ENCODE measurements at regions not wholly inside any gene's neighbourhood (a gene's known extent, or its start where the extent isn't known, plus 50 kb on each side); places are given as distances from the start of the nearest gene placed in this dataset.

DNA sequence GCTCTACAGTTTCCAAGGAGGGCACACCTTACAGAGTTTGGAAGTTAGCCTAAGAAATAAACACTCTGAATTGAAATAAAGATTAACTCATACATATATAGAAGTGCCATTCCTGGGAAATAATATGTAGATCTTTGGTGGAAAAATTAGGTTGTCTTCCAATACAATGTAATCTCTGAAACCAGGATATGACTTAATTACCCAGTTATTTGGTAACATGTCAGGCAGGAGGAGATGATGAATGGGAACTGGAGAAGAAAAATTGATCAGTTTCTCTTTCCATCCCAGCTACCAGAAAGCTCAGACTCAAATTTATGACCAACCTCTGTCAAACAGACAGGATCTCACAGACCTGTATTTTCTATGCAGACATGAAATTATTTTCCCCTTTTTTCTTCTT, 215.2 kb upstream of the SNX2 start:
- Histone ChIP-seq H3K4me3 (ENCODE audit: low read length) (no peak overlapping the region), H4K20me1 (ENCODE audit: insufficient read depth) (no peaks in the 10 kb centered on the region), H3K4me2 (ENCODE audit: low read length) (no peak overlapping the region), H3K27me3 (ENCODE audit: insufficient read depth, low read depth, low read length) (no peaks in the 10 kb centered on the region), H3K36me3 (ENCODE audit: insufficient read depth, low read length) (no peaks in the 10 kb centered on the region), H3K9me3 (ENCODE audit: low read length) (no peaks in the 10 kb centered on the region), H3K79me2 (replicated peaks; ENCODE audit: insufficient read depth, low read length) (no peaks in the 10 kb centered on the region), H3K27ac (ENCODE audit: low read length) (no peak overlapping the region), H2AFZ (ENCODE audit: low read depth, low read length) (no peak overlapping the region), H3F3A (ENCODE audit: insufficient read depth, low read length, poor library complexity, severe bottlenecking) (no peaks in the 10 kb centered on the region), H3K9ac (ENCODE audit: low read length) (no peak overlapping the region), H3K9me2 (ENCODE audit: insufficient read depth, low read length) (no peaks in the 10 kb centered on the region)
- no peak for TF ChIP-seq TAF1 (IDR thresholded peaks at IDR 0.05; ENCODE audit: low read depth)
- no peak for TF ChIP-seq EP300 (conservative IDR thresholded peaks at IDR 0.05; ENCODE audit: poor library complexity, severe bottlenecking)
- TF ChIP-seq, protein P1, sequence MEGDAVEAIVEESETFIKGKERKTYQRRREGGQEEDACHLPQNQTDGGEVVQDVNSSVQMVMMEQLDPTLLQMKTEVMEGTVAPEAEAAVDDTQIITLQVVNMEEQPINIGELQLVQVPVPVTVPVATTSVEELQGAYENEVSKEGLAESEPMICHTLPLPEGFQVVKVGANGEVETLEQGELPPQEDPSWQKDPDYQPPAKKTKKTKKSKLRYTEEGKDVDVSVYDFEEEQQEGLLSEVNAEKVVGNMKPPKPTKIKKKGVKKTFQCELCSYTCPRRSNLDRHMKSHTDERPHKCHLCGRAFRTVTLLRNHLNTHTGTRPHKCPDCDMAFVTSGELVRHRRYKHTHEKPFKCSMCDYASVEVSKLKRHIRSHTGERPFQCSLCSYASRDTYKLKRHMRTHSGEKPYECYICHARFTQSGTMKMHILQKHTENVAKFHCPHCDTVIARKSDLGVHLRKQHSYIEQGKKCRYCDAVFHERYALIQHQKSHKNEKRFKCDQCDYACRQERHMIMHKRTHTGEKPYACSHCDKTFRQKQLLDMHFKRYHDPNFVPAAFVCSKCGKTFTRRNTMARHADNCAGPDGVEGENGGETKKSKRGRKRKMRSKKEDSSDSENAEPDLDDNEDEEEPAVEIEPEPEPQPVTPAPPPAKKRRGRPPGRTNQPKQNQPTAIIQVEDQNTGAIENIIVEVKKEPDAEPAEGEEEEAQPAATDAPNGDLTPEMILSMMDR (IDR thresholded peaks at IDR 0.05; ENCODE audit: poor library complexity, severe bottlenecking) = no peak
- TF ChIP-seq RAD21 (conservative IDR thresholded peaks at IDR 0.05) = no peak
- TF ChIP-seq POLR2AphosphoS5 (IDR thresholded peaks at IDR 0.05) = no peak
- TF ChIP-seq, protein P2, sequence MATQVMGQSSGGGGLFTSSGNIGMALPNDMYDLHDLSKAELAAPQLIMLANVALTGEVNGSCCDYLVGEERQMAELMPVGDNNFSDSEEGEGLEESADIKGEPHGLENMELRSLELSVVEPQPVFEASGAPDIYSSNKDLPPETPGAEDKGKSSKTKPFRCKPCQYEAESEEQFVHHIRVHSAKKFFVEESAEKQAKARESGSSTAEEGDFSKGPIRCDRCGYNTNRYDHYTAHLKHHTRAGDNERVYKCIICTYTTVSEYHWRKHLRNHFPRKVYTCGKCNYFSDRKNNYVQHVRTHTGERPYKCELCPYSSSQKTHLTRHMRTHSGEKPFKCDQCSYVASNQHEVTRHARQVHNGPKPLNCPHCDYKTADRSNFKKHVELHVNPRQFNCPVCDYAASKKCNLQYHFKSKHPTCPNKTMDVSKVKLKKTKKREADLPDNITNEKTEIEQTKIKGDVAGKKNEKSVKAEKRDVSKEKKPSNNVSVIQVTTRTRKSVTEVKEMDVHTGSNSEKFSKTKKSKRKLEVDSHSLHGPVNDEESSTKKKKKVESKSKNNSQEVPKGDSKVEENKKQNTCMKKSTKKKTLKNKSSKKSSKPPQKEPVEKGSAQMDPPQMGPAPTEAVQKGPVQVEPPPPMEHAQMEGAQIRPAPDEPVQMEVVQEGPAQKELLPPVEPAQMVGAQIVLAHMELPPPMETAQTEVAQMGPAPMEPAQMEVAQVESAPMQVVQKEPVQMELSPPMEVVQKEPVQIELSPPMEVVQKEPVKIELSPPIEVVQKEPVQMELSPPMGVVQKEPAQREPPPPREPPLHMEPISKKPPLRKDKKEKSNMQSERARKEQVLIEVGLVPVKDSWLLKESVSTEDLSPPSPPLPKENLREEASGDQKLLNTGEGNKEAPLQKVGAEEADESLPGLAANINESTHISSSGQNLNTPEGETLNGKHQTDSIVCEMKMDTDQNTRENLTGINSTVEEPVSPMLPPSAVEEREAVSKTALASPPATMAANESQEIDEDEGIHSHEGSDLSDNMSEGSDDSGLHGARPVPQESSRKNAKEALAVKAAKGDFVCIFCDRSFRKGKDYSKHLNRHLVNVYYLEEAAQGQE (IDR thresholded peaks at IDR 0.05; ENCODE audit: borderline replicate concordance) = no peak

DNA sequence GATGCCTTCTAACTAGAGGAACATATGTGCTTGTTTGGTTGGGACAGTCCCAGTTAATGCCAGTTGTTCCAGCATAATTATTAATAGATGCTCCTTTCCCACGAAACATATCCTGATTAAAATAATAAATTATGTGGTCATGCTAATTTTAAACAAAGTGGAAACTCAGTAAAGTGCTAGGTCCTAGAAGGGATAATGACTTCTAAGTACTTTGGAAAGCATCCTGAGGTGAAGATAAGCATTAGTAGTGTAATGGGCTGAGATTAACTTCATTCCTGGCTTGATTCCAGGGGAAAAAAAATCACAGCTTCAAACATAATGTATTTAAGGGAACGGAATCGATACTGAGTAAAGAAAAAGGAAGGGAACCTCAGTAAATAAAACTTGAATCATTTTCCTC, 213.7 kb upstream of the SNX2 start:
- Histone ChIP-seq H3K9ac (ENCODE audit: low read length) (no peak overlapping the region), H3K27ac (ENCODE audit: low read length) (no peak overlapping the region), H3K27me3 (ENCODE audit: insufficient read depth, low read depth, low read length) (no peaks in the 10 kb centered on the region), H3K4me3 (ENCODE audit: low read length) (no peak overlapping the region), H3K9me2 (ENCODE audit: insufficient read depth, low read length) (no peaks in the 10 kb centered on the region), H3K9me3 (ENCODE audit: low read length) (no peaks in the 10 kb centered on the region), H3F3A (ENCODE audit: insufficient read depth, low read length, poor library complexity, severe bottlenecking) (no peaks in the 10 kb centered on the region), H3K36me3 (ENCODE audit: insufficient read depth, low read length) (no peaks in the 10 kb centered on the region), H3K79me2 (replicated peaks; ENCODE audit: insufficient read depth, low read length) (no peaks in the 10 kb centered on the region), H4K20me1 (ENCODE audit: insufficient read depth) (no peaks in the 10 kb centered on the region), H3K4me2 (ENCODE audit: low read length) (no peak overlapping the region), H2AFZ (ENCODE audit: low read depth, low read length) (no peak overlapping the region)
- TF ChIP-seq TAF1 (IDR thresholded peaks at IDR 0.05; ENCODE audit: low read depth) (no peak), RAD21 (conservative IDR thresholded peaks at IDR 0.05) (no peak), MXI1 (conservative IDR thresholded peaks at IDR 0.05; ENCODE audit: poor library complexity, severe bottlenecking) (no peak), POLR2AphosphoS5 (IDR thresholded peaks at IDR 0.05) (no peak), SMC3 (conservative IDR thresholded peaks at IDR 0.05; ENCODE audit: poor library complexity) (no peak), EZH2 (IDR thresholded peaks at IDR 0.05; ENCODE audit: borderline replicate concordance, insufficient read depth, low read length, poor library complexity, severe bottlenecking) (no peak), EP300 (conservative IDR thresholded peaks at IDR 0.05; ENCODE audit: poor library complexity, severe bottlenecking) (no peak)
- TF ChIP-seq, protein P2 (IDR thresholded peaks at IDR 0.05; ENCODE audit: borderline replicate concordance) = no peak
- TF ChIP-seq, protein P1 (IDR thresholded peaks at IDR 0.05; ENCODE audit: poor library complexity, severe bottlenecking) = no peak

All from neural cell (in vitro differentiated cells).